Neural progenitor cell (in vitro differentiated cells): ENCODE measurements at regions not wholly inside any gene's neighbourhood (a gene's known extent, or its start where the extent isn't known, plus 50 kb on each side); places are given as distances from the start of the nearest gene placed in this dataset.
A peak's percentile ranks its signal among the peaks of the same experiment; 100 is the strongest.

ENCODE experiments used
- DNase-seq: peaks from one replicate; pipeline ENCODE4 v3.0.0-alpha.2; 2016; ENCODE audit warnings: low spot score
- H2AFZ ChIP-seq: fragments of 200-600 bp; sonication (generic); replicated peaks from 2 replicates; pipeline ENCODE4 v1.6.1; 2016; ENCODE audit warnings: antibody characterized with exemption
- H3F3A ChIP-seq: fragments of 200-600 bp; sonication (generic); 2 replicates; pipeline ENCODE4 v1.6.1; 2016; ENCODE audit warnings: antibody characterized with exemption, low read depth
- H3K27ac ChIP-seq: fragments of 200-600 bp; sonication (generic); 2 replicates; pipeline ENCODE4 v1.5.1; 2016; ENCODE audit warnings: mild to moderate bottlenecking
- H3K27me3 ChIP-seq: fragments of 200-600 bp; sonication (generic); 2 replicates; pipeline ENCODE4 v1.6.1; 2016; ENCODE audit warnings: mild to moderate bottlenecking, moderate library complexity
- H3K36me3 ChIP-seq: fragments of 200-600 bp; sonication (generic); 2 replicates; pipeline ENCODE4 v1.5.1; 2016
- H3K4me1 ChIP-seq: fragments of 200-600 bp; sonication (generic); 2 replicates; pipeline ENCODE4 v1.6.1; 2016; ENCODE audit warnings: mixed run types
- H3K4me2 ChIP-seq: fragments of 200-600 bp; sonication (generic); 2 replicates; pipeline ENCODE4 v1.6.1; 2016
- H3K4me3 ChIP-seq: fragments of 200-600 bp; sonication (generic); 2 replicates; pipeline ENCODE4 v1.5.1; 2016
- H3K79me2 ChIP-seq: fragments of 200-600 bp; sonication (generic); 2 replicates; pipeline ENCODE4 v1.6.1; 2016; ENCODE audit warnings: low read depth
- H3K9ac ChIP-seq: fragments of 200-600 bp; sonication (generic); 2 replicates; pipeline ENCODE4 v1.6.1; 2016
- H3K9me3 ChIP-seq: fragments of 200-600 bp; sonication (generic); 2 replicates; pipeline ENCODE4 v1.5.1; 2016; ENCODE audit warnings: low read depth
- H4K20me1 ChIP-seq: fragments of 200-600 bp; sonication (generic); 2 replicates; pipeline ENCODE4 v1.6.1; 2016; ENCODE audit warnings: low read depth
- H3K27ac Mint-ChIP-seq: 3 replicates; pipeline ENCODE4 v1.8.0; 2021; ENCODE audit warnings: mixed read lengths
- H3K27me3 Mint-ChIP-seq: 2 replicates; pipeline ENCODE4 v1.8.0; 2022; ENCODE audit warnings: low read depth, mild to moderate bottlenecking, inconsistent platforms, moderate library complexity, mixed read lengths; ENCODE audit not compliant: insufficient read depth
- H3K36me3 Mint-ChIP-seq: 3 replicates; pipeline ENCODE4 v1.8.0; 2021; ENCODE audit warnings: mixed read lengths
- H3K4me1 Mint-ChIP-seq: 3 replicates; pipeline ENCODE4 v1.8.0; 2021; ENCODE audit warnings: mixed read lengths
- H3K4me3 Mint-ChIP-seq: 3 replicates; pipeline ENCODE4 v1.8.0; 2021; ENCODE audit warnings: mild to moderate bottlenecking, moderate library complexity, mixed read lengths
- H3K9me3 Mint-ChIP-seq: 3 replicates; pipeline ENCODE4 v1.8.0; 2020; ENCODE audit warnings: mixed read lengths
- EZH2 ChIP-seq: fragments of 200-600 bp; sonication (generic); IDR thresholded peaks from 2 replicates; pipeline ENCODE4 v1.6.1; 2017; ENCODE audit warnings: antibody characterized with exemption, mild to moderate bottlenecking, moderate library complexity
- EZH2phosphoT487 ChIP-seq: fragments of 200-600 bp; sonication (generic); IDR thresholded peaks from 2 replicates; pipeline ENCODE4 v1.6.1; 2017; ENCODE audit warnings: antibody characterized with exemption
- TF ChIP-seq, protein P1 (sequence below): fragments of 200-600 bp; sonication (generic); IDR thresholded peaks from 2 replicates; pipeline ENCODE4 v1.5.1; 2017; ENCODE audit warnings: antibody characterized with exemption, mild to moderate bottlenecking

GRCh38 chr18:26619350-26619749, 71.0 kb upstream of the KCTD1 start:
- H3K4me2 ChIP-seq: no peak overlapping the region
- no peaks in the 10 kb centered on the region for H3K36me3 ChIP-seq
- peaks cover 30% of the 10 kb centered on the region for H3K9me3 Mint-ChIP-seq

GRCh38 chr18:26618135-26618534, 69.8 kb upstream of the KCTD1 start:
- TF ChIP-seq EZH2phosphoT487: no peak
- TF ChIP-seq, protein P1, sequence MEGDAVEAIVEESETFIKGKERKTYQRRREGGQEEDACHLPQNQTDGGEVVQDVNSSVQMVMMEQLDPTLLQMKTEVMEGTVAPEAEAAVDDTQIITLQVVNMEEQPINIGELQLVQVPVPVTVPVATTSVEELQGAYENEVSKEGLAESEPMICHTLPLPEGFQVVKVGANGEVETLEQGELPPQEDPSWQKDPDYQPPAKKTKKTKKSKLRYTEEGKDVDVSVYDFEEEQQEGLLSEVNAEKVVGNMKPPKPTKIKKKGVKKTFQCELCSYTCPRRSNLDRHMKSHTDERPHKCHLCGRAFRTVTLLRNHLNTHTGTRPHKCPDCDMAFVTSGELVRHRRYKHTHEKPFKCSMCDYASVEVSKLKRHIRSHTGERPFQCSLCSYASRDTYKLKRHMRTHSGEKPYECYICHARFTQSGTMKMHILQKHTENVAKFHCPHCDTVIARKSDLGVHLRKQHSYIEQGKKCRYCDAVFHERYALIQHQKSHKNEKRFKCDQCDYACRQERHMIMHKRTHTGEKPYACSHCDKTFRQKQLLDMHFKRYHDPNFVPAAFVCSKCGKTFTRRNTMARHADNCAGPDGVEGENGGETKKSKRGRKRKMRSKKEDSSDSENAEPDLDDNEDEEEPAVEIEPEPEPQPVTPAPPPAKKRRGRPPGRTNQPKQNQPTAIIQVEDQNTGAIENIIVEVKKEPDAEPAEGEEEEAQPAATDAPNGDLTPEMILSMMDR: no peak
- no peak for TF ChIP-seq EZH2
- H3K9me3 ChIP-seq: no peaks in the 10 kb centered on the region
- H3K36me3 ChIP-seq: no peaks in the 10 kb centered on the region
- no peaks in the 10 kb centered on the region for H3K27me3 Mint-ChIP-seq
- H2AFZ ChIP-seq: no peak overlapping the region
- no peaks in the 10 kb centered on the region for H3K79me2 ChIP-seq
- no peak overlapping the region for H3K27ac ChIP-seq
- no peaks in the 10 kb centered on the region for H3F3A ChIP-seq
- H3K9me3 Mint-ChIP-seq: peaks cover 20% of the 10 kb centered on the region
- no peak overlapping the region for H3K4me2 ChIP-seq
- DNase-seq: no peak
- H3K9ac ChIP-seq: no peak overlapping the region
- H3K4me1 ChIP-seq: peaks cover 8% of the 10 kb centered on the region
- H3K36me3 Mint-ChIP-seq: peaks cover 7% of the 10 kb centered on the region
- H3K27me3 ChIP-seq: no peaks in the 10 kb centered on the region
- H3K4me3 ChIP-seq: no peak overlapping the region
- no peaks in the 10 kb centered on the region for H4K20me1 ChIP-seq
- peaks cover 5% of the 10 kb centered on the region for H3K4me1 Mint-ChIP-seq
- H3K27ac Mint-ChIP-seq: no peak overlapping the region
- no peak overlapping the region for H3K4me3 Mint-ChIP-seq

More at GRCh38 chr18:26619350-26619749, 71.0 kb upstream of the KCTD1 start:
- Mint-ChIP-seq H3K27me3 (no peaks in the 10 kb centered on the region), H3K4me1 (peaks cover 3% of the 10 kb centered on the region), H3K27ac (no peak overlapping the region), H3K4me3 (no peak overlapping the region), H3K36me3 (peaks cover 13% of the 10 kb centered on the region)
- H3K4me1 ChIP-seq: peaks cover 5% of the 10 kb centered on the region
- no peaks in the 10 kb centered on the region for H3K27me3 ChIP-seq
- no peak overlapping the region for H3K27ac ChIP-seq
- no peaks in the 10 kb centered on the region for H3F3A ChIP-seq
- no peak overlapping the region for H2AFZ ChIP-seq
- H3K9ac ChIP-seq: no peak overlapping the region
- TF ChIP-seq EZH2: no peak
- TF ChIP-seq EZH2phosphoT487: no peak
- TF ChIP-seq, protein P1: no peak
- H4K20me1 ChIP-seq: no peaks in the 10 kb centered on the region
- no peak overlapping the region for H3K4me3 ChIP-seq
- no peaks in the 10 kb centered on the region for H3K79me2 ChIP-seq
- DNase-seq: no peak
- H3K9me3 ChIP-seq: no peaks in the 10 kb centered on the region

GRCh38 chr18:26617151-26617554, 68.8 kb upstream of the KCTD1 start:
- H2AFZ ChIP-seq: no peak overlapping the region
- H3F3A ChIP-seq: no peaks in the 10 kb centered on the region
- no peak for DNase-seq
- peaks cover 8% of the 10 kb centered on the region for H3K4me1 ChIP-seq
- Mint-ChIP-seq H3K4me1 (peaks cover 5% of the 10 kb centered on the region), H3K9me3 (peaks cover 10% of the 10 kb centered on the region), H3K27ac (no peak overlapping the region), H3K4me3 (no peak overlapping the region), H3K36me3 (peaks cover 9% of the 10 kb centered on the region), H3K27me3 (no peaks in the 10 kb centered on the region)
- no peak overlapping the region for H3K27ac ChIP-seq
- TF ChIP-seq EZH2phosphoT487 (no peak), EZH2 (no peak)
- TF ChIP-seq, protein P1: no peak
- H3K4me2 ChIP-seq: no peak overlapping the region
- no peak overlapping the region for H3K9ac ChIP-seq
- H3K36me3 ChIP-seq: no peaks in the 10 kb centered on the region
- no peaks in the 10 kb centered on the region for H3K27me3 ChIP-seq
- no peaks in the 10 kb centered on the region for H4K20me1 ChIP-seq
- no peaks in the 10 kb centered on the region for H3K79me2 ChIP-seq
- H3K9me3 ChIP-seq: no peaks in the 10 kb centered on the region
- no peak overlapping the region for H3K4me3 ChIP-seq

DNA sequence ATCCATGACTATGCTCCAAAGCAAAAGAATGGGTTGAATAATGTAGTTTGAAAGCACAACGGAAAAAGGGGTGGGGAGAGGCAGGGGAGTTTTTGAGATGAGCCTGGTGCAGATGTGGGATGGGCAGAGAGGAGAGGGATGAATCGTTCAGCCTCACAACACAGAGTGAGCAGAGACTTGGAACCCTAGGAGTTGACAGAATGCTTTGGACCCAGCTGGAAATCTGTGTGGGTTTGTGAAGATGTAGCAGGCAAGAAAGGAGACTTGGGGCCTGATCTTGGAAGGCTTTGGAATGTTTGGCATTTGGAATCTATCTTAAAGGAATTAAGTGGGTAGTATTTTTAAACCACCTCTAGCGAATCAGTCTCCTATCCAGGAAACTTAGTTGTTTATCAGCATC, 66.0 kb upstream of the KCTD1 start:
- peak; percentile 15 for DNase-seq
- Mint-ChIP-seq H3K4me1 (peaks cover 5% of the 10 kb centered on the region), H3K27me3 (no peaks in the 10 kb centered on the region), H3K27ac (no peak overlapping the region), H3K9me3 (peaks cover 5% of the 10 kb centered on the region), H3K4me3 (no peak overlapping the region), H3K36me3 (peaks cover 2% of the 10 kb centered on the region)
- Histone ChIP-seq H3K9me3 (no peaks in the 10 kb centered on the region), H4K20me1 (no peaks in the 10 kb centered on the region), H3K36me3 (no peaks in the 10 kb centered on the region), H2AFZ (peak overlapping the region; percentile 4), H3K4me2 (peak overlapping the region; percentile 21), H3K79me2 (no peaks in the 10 kb centered on the region), H3K9ac (no peak overlapping the region), H3F3A (no peaks in the 10 kb centered on the region), H3K27me3 (no peaks in the 10 kb centered on the region), H3K27ac (no peak overlapping the region), H3K4me3 (no peak overlapping the region), H3K4me1 (peaks cover 8% of the 10 kb centered on the region)
- TF ChIP-seq EZH2 (no peak), EZH2phosphoT487 (no peak)
- TF ChIP-seq, protein P1: no peak
